ENCODE measurements at regions not wholly inside any gene's neighbourhood (a gene's known extent, or its start where the extent isn't known, plus 50 kb on each side); places are given as distances from the start of the nearest gene placed in this dataset.

DNA sequence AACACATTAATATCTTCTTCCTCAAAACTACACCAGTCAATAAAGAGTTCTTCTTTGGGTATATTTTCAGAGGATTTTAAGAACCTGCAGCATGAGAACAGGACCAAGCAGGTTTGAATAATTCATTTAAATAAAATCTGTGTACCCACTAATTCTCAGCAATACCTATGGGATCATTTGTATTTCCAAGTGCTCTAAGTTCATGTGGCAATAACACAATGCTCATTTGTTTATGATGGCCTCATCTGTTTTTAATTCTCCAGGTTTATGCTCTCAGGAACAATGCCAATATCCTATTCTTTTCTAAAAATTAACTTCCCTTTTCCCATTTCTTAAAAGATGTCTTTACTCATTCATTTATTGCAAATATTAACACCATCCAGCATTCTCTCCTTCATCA is 264.7 kb downstream of the METTL4 start:
- no peak for TF ChIP-seq CTCF (IDR thresholded peaks at IDR 0.05; ENCODE audit: low read depth, low read length)
- no peak for TF ChIP-seq EZH2phosphoT487 (IDR thresholded peaks at IDR 0.05; ENCODE audit: low read depth)

Data from OCI-LY3 (cell line).